SHP77 treated with DMSO at 0.1 percent for 48 hours (cell line): ENCODE measurements at regions not wholly inside any gene's neighbourhood (a gene's known extent, or its start where the extent isn't known, plus 50 kb on each side); places are given as distances from the start of the nearest gene placed in this dataset.
"Not testable (repeated sequence)": the region's sequence is repeated elsewhere in the genome, so short reads cannot be mapped to it uniquely, and the experiment has no call there.

Experiments
- DNase-seq: peaks from one replicate; lab custom pipeline; 2025; lab: John Stamatoyannopoulos, UW

DNA sequence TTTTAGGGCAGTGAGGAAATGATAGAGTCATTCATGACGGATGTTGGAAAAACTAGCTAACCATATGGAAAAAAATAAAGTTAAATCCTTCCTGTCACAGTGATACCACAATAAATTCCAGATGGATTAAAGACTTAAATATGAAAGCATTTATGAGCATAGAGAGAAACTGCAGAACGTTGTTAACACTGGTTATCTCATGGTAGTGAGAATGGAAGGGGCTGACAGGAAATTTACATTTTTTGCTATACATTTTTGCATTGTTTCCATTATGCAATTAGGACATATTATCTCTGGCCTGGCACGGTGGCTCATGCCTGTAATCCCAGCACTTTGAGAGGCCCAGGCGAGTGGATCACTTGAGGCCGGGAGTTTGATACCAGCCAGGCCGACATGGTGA is 130.5 kb upstream of the VOPP1 start:
- DNase-seq: not testable (repeated sequence)

DNA sequence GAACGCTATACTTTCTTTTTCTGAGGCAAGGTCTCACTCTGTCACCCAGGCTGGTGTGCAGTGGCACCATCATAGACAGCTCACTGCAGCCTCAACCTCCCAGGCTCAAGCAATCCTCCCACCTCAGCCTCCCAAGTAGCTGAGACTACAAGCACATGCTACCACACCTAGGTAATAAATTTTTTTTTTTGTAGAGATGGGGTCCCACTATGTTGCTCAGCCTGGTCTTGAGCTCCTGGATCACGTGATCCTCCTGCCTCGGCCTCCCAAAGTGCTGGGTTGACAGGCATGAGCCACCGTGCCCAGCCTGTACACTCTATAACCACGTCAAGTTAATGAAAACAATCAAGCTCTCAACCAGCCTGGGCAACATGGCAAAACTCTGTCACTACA is 127.1 kb upstream of the VOPP1 start:
- DNase-seq: not testable (repeated sequence)

DNA sequence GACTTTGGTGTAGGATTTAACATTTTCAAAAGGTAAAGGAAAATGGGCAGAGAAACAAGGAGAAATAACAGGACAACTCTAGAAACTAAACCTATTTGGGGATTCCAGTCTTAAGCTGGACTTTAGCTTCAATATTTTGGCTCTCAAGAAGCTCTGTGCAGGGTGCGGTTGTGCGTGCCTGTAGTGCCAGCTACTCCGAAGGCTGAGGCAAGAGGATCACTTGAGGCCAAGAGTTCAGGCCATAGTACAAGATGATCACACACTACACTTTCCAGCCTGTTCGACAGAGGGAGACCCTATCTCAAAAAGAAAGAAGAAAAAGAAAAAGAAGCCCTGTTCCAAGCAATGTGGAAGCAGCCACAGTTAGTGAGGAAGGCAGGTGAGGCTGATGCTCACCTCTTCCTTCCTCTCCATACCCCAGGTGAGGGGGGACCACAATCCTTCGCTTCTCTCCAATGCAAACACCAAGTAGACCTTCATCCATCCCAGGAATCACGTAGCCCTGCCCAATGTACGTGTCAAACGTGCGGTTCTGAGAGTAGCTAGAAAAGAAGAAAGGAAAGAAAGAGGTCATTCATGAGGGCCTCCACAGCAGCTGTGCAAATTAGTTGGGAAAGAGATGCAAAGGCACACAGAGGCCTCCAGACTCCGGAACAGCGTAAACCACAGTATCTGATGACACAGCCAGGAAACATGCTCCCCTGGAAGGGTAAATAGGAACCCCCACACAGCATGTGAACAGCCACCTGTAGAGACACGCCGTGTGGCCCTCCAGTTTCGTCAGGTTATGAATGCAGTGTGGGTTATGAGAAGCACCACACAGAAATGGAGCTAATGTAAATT is 126.5 kb upstream of the VOPP1 start:
- DNase-seq: peak; percentile 79

DNA sequence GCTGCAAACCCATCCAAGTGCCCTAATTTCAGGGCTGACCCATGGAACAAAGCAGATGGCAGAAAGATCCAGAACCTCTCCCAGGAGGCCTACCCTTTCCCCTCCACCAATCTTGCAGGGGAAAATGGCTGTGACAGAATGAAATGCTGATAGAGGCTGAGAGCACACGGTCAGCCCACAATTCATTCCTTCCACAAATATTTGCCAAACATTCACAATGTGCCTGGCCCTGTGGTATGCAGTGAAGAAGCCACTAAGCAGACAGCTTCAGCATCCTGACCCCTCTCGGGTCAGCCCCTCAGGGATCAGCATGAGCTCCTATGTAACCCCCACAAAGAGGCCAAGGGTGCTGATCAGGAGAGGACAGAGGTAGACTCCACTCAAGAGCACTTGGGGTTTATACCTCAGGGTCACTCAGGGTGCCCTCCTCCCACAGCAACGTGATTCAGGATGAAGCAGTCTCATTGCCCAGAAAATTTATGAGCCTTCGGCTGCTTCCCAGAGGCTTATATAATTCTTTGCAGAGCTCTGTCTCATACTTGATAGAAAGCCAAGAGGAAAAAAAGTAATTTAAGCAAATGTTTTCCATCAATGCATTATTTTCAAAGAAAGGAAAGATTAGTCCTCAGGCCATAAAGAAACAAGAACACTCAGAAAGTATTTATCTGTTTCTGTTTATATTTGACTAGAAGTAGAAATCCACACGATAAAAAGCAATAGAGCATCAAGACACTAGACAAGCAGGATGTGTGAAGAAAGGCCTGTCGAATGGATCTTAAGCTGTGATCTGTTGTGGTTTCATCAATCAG is 123.8 kb upstream of the VOPP1 start:
- DNase-seq: not testable (repeated sequence)

GRCh38 chr7:55694484-55694883 is 122.2 kb upstream of the VOPP1 start:
- DNase-seq: not testable (repeated sequence)

GRCh38 chr7:55688684-55689681 is 116.7 kb upstream of the VOPP1 start:
- peak; percentile 83 for DNase-seq

DNA sequence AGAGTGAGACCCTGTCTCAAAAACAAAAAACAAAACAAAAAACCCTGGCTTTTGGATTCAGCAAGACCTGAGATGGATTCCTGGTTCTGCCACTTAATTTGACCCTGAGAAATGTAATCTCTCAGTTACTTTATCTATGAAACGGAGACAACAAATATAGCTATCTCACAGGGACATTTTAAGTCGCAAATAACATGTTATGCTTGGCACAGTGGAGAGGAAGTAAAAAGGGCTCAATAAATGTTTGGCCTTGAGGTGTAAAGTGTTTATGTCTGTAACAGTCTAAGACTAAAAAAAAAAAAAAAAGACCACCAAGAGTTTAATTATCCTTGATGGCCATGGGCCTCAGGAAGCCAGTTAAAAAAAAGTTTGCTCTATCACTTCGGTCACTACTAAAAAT is 116.0 kb upstream of the VOPP1 start:
- DNase-seq: not testable (repeated sequence)

- not testable (repeated sequence) for DNase-seq
Observed at GRCh38 chr7:55687252-55687651, 115.0 kb upstream of the VOPP1 start.

- DNase-seq: not testable (repeated sequence)
Observed at GRCh38 chr7:55686771-55687170, 114.5 kb upstream of the VOPP1 start.

DNA sequence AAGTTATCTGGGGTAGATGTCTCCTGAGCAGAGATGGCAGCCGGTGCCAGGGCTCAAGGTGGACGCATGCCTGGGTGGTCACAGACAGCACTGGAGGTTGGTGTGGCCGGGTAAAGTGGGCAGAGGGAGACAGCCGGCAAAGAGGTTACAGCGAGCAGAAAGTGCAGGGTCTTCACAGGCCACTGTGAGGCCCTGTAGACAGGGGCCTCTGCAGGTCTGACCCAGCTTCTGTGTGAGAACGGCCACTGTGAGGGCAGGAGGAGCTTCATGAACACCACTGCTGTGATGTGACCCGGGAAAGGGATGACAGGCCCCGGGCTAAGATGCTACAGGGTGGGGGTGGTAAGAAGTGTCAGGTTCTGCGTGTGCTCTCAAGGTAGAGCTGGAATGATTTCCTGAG is 111.2 kb upstream of the VOPP1 start:
- not testable (repeated sequence) for DNase-seq

GRCh38 chr7:55675589-55675988 is 103.3 kb upstream of the VOPP1 start:
- DNase-seq: not testable (repeated sequence)

DNA sequence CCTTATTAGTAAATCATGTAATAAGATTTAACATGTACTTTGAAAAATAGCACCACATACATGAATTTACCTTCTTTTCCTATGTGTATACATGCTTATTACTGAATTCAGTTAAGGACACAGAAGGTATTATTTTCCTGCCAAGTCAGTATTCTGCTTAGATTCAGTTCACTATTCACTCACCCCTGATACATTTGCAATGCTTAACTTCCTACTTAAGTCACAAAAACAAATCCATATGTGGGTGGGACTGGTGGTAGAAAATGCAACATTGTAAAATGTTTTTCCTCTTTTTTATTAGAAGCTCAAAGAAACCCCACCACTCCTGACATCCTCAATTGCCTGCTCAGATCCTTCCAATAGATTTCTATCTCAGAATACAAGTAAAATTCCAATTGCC is 101.2 kb upstream of the VOPP1 start:
- DNase-seq: not testable (repeated sequence)

GRCh38 chr7:55672084-55672483 is 99.8 kb upstream of the VOPP1 start:
- DNase-seq: not testable (repeated sequence)

GRCh38 chr7:55657654-55658053 is 85.4 kb upstream of the VOPP1 start:
- no peak for DNase-seq

GRCh38 chr7:55651057-55651456 is 78.8 kb upstream of the VOPP1 start:
- DNase-seq: no peak

- no peak for DNase-seq
Observed at GRCh38 chr7:55649238-55649637, 76.9 kb upstream of the VOPP1 start.

- no peak for DNase-seq
Observed at GRCh38 chr7:55644567-55644966, 72.3 kb upstream of the VOPP1 start.

- DNase-seq: no peak
Observed at GRCh38 chr7:55642266-55642665, 70.0 kb upstream of the VOPP1 start.

DNA sequence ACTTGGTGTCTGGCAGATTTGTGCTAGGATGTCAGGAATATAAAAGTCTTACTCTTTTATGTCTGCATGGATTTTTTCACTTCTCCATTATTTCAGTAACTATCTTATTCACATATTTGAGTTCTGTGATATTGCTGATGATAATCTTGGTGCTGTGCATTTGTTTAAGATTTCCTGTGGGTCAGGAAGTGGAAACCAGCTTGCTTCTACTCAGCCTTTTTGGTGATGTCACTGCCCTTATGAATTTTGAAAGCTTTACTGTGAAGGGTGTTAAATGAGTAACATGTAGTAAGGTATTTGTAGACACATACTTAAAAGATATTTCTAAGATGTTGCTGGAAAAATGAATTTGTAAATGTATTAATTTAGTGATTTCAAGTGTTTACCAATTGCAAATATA is 69.5 kb upstream of the VOPP1 start:
- DNase-seq: no peak

DNA sequence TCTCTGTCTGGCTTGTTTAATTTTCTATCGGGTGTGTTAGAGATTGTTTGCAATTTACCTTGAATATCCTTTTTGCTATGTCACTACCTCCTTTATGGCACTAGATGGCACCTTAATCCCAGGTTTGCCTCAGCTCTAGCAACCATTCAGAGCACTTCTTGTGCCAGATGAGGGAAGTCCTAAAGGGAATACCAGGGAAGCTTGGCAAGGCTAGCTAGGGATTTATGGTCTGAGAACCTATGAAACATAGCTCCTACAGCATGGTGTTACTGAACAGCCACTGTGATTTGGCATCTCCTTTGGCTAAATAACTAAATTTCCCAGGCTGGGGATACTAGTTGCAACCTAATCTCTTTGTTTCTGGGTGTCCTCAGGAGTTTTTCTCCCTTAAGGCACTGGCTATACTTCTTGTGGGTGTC is 69.0 kb upstream of the VOPP1 start:
- DNase-seq: peak; percentile 90

- DNase-seq: no peak
Observed at GRCh38 chr7:55639640-55640039, 67.3 kb upstream of the VOPP1 start.
